ENCODE measurements at regions not wholly inside any gene's neighbourhood (a gene's known extent, or its start where the extent isn't known, plus 50 kb on each side); places are given as distances from the start of the nearest gene placed in this dataset.

DNA sequence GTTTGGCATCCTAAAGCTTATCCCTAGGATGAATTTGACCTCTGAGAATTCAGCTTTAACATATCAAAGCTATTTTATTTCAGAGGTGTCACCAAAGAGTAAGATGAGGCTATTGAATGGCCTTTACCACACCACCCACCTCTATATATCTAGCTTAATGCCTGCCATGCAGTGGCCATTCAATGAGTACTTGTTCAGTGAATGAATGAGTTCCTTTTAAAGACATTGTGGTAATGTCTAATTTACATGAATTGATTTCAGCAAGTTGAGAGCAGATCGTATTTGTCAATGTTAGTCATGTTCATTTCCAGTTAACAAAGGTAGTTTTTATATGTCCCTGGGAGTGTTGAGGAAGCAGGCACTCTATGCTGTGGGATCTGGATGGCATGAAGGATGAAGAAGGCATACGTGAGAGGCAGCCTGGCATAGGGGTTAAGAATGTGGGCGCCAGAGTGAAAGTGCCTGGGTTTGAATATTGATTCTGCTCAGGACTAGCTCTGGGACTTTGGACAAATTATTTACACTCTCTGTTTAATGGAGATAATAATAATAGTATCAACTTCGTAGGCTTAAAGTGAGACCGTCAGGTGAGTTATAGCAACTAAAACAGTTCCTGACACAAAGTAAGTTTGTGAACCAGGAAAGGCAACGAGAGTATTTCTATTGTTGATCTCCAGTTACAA, 434.1 kb upstream of the CHST9 start:
- ChIA-PET CTCF (interaction anchor here (1.3 to 1.6 kb wide), 2 partner anchors 11 to 19 kb away, joined by 3 to 5 read pairs; no protein-coding TSS in a partner anchor), RAD21 (ENCODE audit: unreplicated experiment) (no interaction called here), POLR2A (no interaction called here), SMC1A (ENCODE audit: uncharacterized antibody, unreplicated experiment) (no interaction called here)
- Histone ChIP-seq H3K4me2 (ENCODE audit: control insufficient read depth, insufficient read depth) (no peak overlapping the region), H3K27ac (ENCODE audit: control insufficient read depth, insufficient read depth) (no peak overlapping the region), H3K27me3 (replicated peaks in 1 of 2; ENCODE audit: control insufficient read depth in 2 of 2, insufficient read depth in 2 of 2, low read length in 1 of 2) (no peaks in the 10 kb centered on the region), H4K20me1 (ENCODE audit: control insufficient read depth, insufficient read depth) (no peaks in the 10 kb centered on the region), H3K4me3 (no peak overlapping the region), H3K9ac (ENCODE audit: control insufficient read depth, insufficient read depth, low read length) (no peak overlapping the region), H3K4me1 (ENCODE audit: control insufficient read depth, insufficient read depth, low read length) (no peaks in the 10 kb centered on the region), H2AFZ (ENCODE audit: control insufficient read depth, low read depth, low read length) (no peak overlapping the region), H3K9me3 (replicated peaks; ENCODE audit: control insufficient read depth, insufficient read depth, low read length) (no peaks in the 10 kb centered on the region), H3K36me3 (ENCODE audit: control insufficient read depth in 2 of 2, insufficient read depth in 2 of 2, low read length in 1 of 2) (no peaks in the 10 kb centered on the region), H3K79me2 (ENCODE audit: control insufficient read depth, insufficient read depth, low read length) (no peaks in the 10 kb centered on the region)
- TF ChIP-seq, protein P1, sequence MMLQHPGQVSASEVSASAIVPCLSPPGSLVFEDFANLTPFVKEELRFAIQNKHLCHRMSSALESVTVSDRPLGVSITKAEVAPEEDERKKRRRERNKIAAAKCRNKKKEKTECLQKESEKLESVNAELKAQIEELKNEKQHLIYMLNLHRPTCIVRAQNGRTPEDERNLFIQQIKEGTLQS (IDR thresholded peaks at IDR 0.05; ENCODE audit: borderline replicate concordance, extremely low read depth, low read depth, low read length): no peak
- TF ChIP-seq, protein P2, sequence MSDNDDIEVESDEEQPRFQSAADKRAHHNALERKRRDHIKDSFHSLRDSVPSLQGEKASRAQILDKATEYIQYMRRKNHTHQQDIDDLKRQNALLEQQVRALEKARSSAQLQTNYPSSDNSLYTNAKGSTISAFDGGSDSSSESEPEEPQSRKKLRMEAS (IDR thresholded peaks at IDR 0.05; ENCODE audit: low read depth, low read length): no peak
- TF ChIP-seq ZNF384 (IDR thresholded peaks at IDR 0.05; ENCODE audit: borderline replicate concordance, low read depth, low read length) (no peak), ASH2L (IDR thresholded peaks at IDR 0.05; ENCODE audit: borderline replicate concordance, low read depth) (no peak), SPI1 (IDR thresholded peaks at IDR 0.05; ENCODE audit: borderline replicate concordance, insufficient read depth, low read depth, low read length) (no peak), CBX5 (IDR thresholded peaks at IDR 0.05; ENCODE audit: low read depth) (no peak)
- TF ChIP-seq, protein P3, sequence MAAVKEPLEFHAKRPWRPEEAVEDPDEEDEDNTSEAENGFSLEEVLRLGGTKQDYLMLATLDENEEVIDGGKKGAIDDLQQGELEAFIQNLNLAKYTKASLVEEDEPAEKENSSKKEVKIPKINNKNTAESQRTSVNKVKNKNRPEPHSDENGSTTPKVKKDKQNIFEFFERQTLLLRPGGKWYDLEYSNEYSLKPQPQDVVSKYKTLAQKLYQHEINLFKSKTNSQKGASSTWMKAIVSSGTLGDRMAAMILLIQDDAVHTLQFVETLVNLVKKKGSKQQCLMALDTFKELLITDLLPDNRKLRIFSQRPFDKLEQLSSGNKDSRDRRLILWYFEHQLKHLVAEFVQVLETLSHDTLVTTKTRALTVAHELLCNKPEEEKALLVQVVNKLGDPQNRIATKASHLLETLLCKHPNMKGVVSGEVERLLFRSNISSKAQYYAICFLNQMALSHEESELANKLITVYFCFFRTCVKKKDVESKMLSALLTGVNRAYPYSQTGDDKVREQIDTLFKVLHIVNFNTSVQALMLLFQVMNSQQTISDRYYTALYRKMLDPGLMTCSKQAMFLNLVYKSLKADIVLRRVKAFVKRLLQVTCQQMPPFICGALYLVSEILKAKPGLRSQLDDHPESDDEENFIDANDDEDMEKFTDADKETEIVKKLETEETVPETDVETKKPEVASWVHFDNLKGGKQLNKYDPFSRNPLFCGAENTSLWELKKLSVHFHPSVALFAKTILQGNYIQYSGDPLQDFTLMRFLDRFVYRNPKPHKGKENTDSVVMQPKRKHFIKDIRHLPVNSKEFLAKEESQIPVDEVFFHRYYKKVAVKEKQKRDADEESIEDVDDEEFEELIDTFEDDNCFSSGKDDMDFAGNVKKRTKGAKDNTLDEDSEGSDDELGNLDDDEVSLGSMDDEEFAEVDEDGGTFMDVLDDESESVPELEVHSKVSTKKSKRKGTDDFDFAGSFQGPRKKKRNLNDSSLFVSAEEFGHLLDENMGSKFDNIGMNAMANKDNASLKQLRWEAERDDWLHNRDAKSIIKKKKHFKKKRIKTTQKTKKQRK (IDR thresholded peaks at IDR 0.05; ENCODE audit: low read depth, low read length): no peak
- no TSS peak for BruUV-seq (replicated peaks)
- DNase-seq (ENCODE audit: low read depth, low spot score) (no peak), ATAC-seq (no peak), FAIRE-seq (no peak)
- in situ Hi-C loops (cut with MboI) (no loop called here), intact Hi-C loops (cut with micrococcal nuclease; ENCODE audit: unreplicated experiment) (no loop called here)
- WGBS (ENCODE audit: insufficient coverage, insufficient replicate concordance, low lambda C conversion rate, missing lambda C conversion rate): 29% methylated on average over 6 of the region's 6 CpGs

Data from GM12878 (cell line).